ENCODE measurements at regions not wholly inside any gene's neighbourhood (a gene's known extent, or its start where the extent isn't known, plus 50 kb on each side); places are given as distances from the start of the nearest gene placed in this dataset.
A peak's percentile ranks its signal among the peaks of the same experiment; 100 is the strongest.
"Not testable (repeated sequence)": the region's sequence is repeated elsewhere in the genome, so short reads cannot be mapped to it uniquely, and the experiment has no call there.

- not testable (repeated sequence) for H3K4me3 ChIP-seq (ENCODE audit: low read length); DNase-seq (ENCODE audit: low read depth)
Observed at GRCh38 chr1:149692804-149693539, 89.5 kb upstream of the FCGR1A start.

- DNase-seq (ENCODE audit: low read depth); H3K4me3 ChIP-seq (ENCODE audit: low read length): not testable (repeated sequence)
Observed at GRCh38 chr1:149695066-149695465, 87.4 kb upstream of the FCGR1A start.

- not testable (repeated sequence) for H3K4me3 ChIP-seq (ENCODE audit: low read length); DNase-seq (ENCODE audit: low read depth)
Observed at GRCh38 chr1:149700220-149700619, 82.3 kb upstream of the FCGR1A start.

GRCh38 chr1:149700677-149701567 is 81.6 kb upstream of the FCGR1A start:
- H3K4me3 ChIP-seq (ENCODE audit: low read length); DNase-seq (ENCODE audit: low read depth): not testable (repeated sequence)

GRCh38 chr1:149708192-149708853 is 74.2 kb upstream of the FCGR1A start:
- 0 out of 2 replicates have a peak, but pooled peaks have one; percentile 3 for TF ChIP-seq CTCF (conservative IDR thresholded peaks at IDR 0.05; ENCODE audit: low read length)

GRCh38 chr1:149711651-149712050 is 70.8 kb upstream of the FCGR1A start:
- not testable (repeated sequence) for H3K4me3 ChIP-seq (ENCODE audit: low read length); DNase-seq (ENCODE audit: low read depth)

More at GRCh38 chr1:149708192-149708853, 74.2 kb upstream of the FCGR1A start:
- H3K4me3 ChIP-seq (ENCODE audit: low read length), result not testable (repeated sequence)
- peak; percentile 71 for DNase-seq (ENCODE audit: low read depth)

- peak; percentile 29 for DNase-seq (ENCODE audit: low read depth)
- not testable (repeated sequence) for H3K4me3 ChIP-seq (ENCODE audit: low read length)
Observed at GRCh38 chr1:149712154-149712927, 70.2 kb upstream of the FCGR1A start.

- not testable (repeated sequence) for DNase-seq (ENCODE audit: low read depth); H3K4me3 ChIP-seq (ENCODE audit: low read length)
Observed at GRCh38 chr1:149713513-149713912, 69.0 kb upstream of the FCGR1A start.

GRCh38 chr1:149713952-149714351 is 68.5 kb upstream of the FCGR1A start:
- H3K4me3 ChIP-seq (ENCODE audit: low read length); DNase-seq (ENCODE audit: low read depth): not testable (repeated sequence)

GRCh38 chr1:149724618-149725302 is 57.7 kb upstream of the FCGR1A start:
- not testable (repeated sequence) for H3K4me3 ChIP-seq (ENCODE audit: low read length)

GRCh38 chr1:149726688-149727087 is 55.8 kb upstream of the FCGR1A start:
- not testable (repeated sequence) for H3K4me3 ChIP-seq (ENCODE audit: low read length); DNase-seq (ENCODE audit: low read depth)

More at GRCh38 chr1:149724618-149725302, 57.7 kb upstream of the FCGR1A start:
- DNase-seq (ENCODE audit: low read depth), result not testable (repeated sequence)

- H3K4me3 ChIP-seq (ENCODE audit: low read length); DNase-seq (ENCODE audit: low read depth): not testable (repeated sequence)
Observed at GRCh38 chr1:149728598-149728997, 53.9 kb upstream of the FCGR1A start.
